ENCODE measurements at regions not wholly inside any gene's neighbourhood (a gene's known extent, or its start where the extent isn't known, plus 50 kb on each side); places are given as distances from the start of the nearest gene placed in this dataset.

- no peak for TF ChIP-seq CTCF (IDR thresholded peaks at IDR 0.05)
- TF ChIP-seq POLR2A (IDR thresholded peaks at IDR 0.05): no peak
Measured at GRCh38 chr2:150327564-150328489, 159.6 kb downstream of the RND3 start.

Measured in suprapubic skin (tissue), 3 donors.